GM23338 (cell line): ENCODE measurements at regions not wholly inside any gene's neighbourhood (a gene's known extent, or its start where the extent isn't known, plus 50 kb on each side); places are given as distances from the start of the nearest gene placed in this dataset.

Experiments
- ATAC-seq: fragments of 200-7000 bp; cut with Tn5 transposase; 3 replicates; pipeline ENCODE4 v1.9.1; 2020
- DNase-seq: peaks from one replicate; pipeline ENCODE4 v3.0.0-alpha.2; 2015; ENCODE audit warnings: low spot score
- H2AFZ ChIP-seq: fragments of 200-600 bp; sonication (generic); 2 replicates; pipeline ENCODE4 v1.8.0; 2016; ENCODE audit warnings: antibody characterized with exemption, mild to moderate bottlenecking, moderate library complexity
- H3F3A ChIP-seq: fragments of 200-600 bp; sonication (generic); replicated peaks from 2 replicates; pipeline ENCODE4 v1.8.0; 2017; ENCODE audit warnings: antibody characterized with exemption, mixed run types, low read depth
- H3K27ac ChIP-seq: fragments of 200-600 bp; sonication (generic); 2 replicates; pipeline ENCODE4 v1.6.1; 2016; ENCODE audit warnings: low read depth
- H3K27me3 ChIP-seq: fragments of 200-600 bp; sonication (generic); 2 replicates; pipeline ENCODE4 v1.8.0; 2016; ENCODE audit warnings: mild to moderate bottlenecking, mixed run types, moderate library complexity; ENCODE audit not compliant: insufficient read depth
- H3K36me3 ChIP-seq: fragments of 200-600 bp; sonication (generic); 2 replicates; pipeline ENCODE4 v1.8.0; 2016; ENCODE audit warnings: mild to moderate bottlenecking; ENCODE audit not compliant: insufficient read depth
- H3K4me1 ChIP-seq: fragments of 200-600 bp; sonication (generic); 2 replicates; pipeline ENCODE4 v1.8.0; 2016; ENCODE audit warnings: mild to moderate bottlenecking, moderate library complexity; ENCODE audit not compliant: insufficient read depth
- H3K4me2 ChIP-seq: fragments of 200-600 bp; sonication (generic); 2 replicates; pipeline ENCODE4 v1.7.1; 2017; ENCODE audit warnings: mixed run types
- H3K4me3 ChIP-seq: fragments of 200-600 bp; sonication (generic); 2 replicates; pipeline ENCODE4 v1.6.1; 2016; ENCODE audit warnings: mixed run types
- H3K79me2 ChIP-seq: fragments of 200-600 bp; sonication (generic); replicated peaks from 2 replicates; pipeline ENCODE4 v1.8.0; 2017; ENCODE audit warnings: mild to moderate bottlenecking; ENCODE audit not compliant: insufficient read depth
- H3K9me2 ChIP-seq: fragments of 200-600 bp; sonication (generic); 2 replicates; pipeline ENCODE4 v1.8.0; 2017; ENCODE audit not compliant: insufficient read depth
- H4K20me1 ChIP-seq: fragments of 200-600 bp; sonication (generic); replicated peaks from 2 replicates; pipeline ENCODE4 v1.8.0; 2017; ENCODE audit warnings: mild to moderate bottlenecking; ENCODE audit not compliant: insufficient read depth
- H3K27ac Mint-ChIP-seq: 2 replicates; pipeline ENCODE4 v1.8.0; 2020; ENCODE audit warnings: inconsistent platforms, mild to moderate bottlenecking, moderate library complexity, mixed read lengths
- H3K27me3 Mint-ChIP-seq: 3 replicates; pipeline ENCODE4 v1.8.0; 2022; ENCODE audit warnings: low read depth, mild to moderate bottlenecking, moderate library complexity, mixed read lengths, inconsistent platforms; ENCODE audit not compliant: insufficient read depth, poor library complexity
- H3K36me3 Mint-ChIP-seq: 3 replicates; pipeline ENCODE4 v1.8.0; 2021; ENCODE audit warnings: low read depth, mild to moderate bottlenecking, inconsistent platforms, moderate library complexity, mixed read lengths
- H3K4me1 Mint-ChIP-seq: 3 replicates; pipeline ENCODE4 v1.8.0; 2020; ENCODE audit warnings: mild to moderate bottlenecking, inconsistent platforms, mixed read lengths
- H3K4me3 Mint-ChIP-seq: 3 replicates; pipeline ENCODE4 v1.8.0; 2021; ENCODE audit warnings: moderate library complexity, mild to moderate bottlenecking, inconsistent platforms, mixed read lengths
- H3K9me3 Mint-ChIP-seq: 3 replicates; pipeline ENCODE4 v1.8.0; 2020; ENCODE audit warnings: moderate library complexity, mild to moderate bottlenecking, inconsistent platforms, mixed read lengths
- CREB1 ChIP-seq: fragments of 250-450 bp; sonication (Bioruptor Pico); IDR thresholded peaks from 2 replicates; pipeline ENCODE4 v1.5.0; 2020; ENCODE audit warnings: low read depth, mild to moderate bottlenecking, moderate library complexity
- EZH2 ChIP-seq: fragments of 200-600 bp; sonication (generic); IDR thresholded peaks from one replicate; pipeline ENCODE4 v1.8.0; 2017; ENCODE audit warnings: antibody characterized with exemption, mild to moderate bottlenecking, low read depth; ENCODE audit not compliant: unreplicated experiment
- EZH2phosphoT487 ChIP-seq: fragments of 200-600 bp; sonication (generic); IDR thresholded peaks from one replicate; pipeline ENCODE4 v1.8.1; 2018; ENCODE audit warnings: antibody characterized with exemption; ENCODE audit not compliant: unreplicated experiment
- JUNB ChIP-seq: IDR thresholded peaks from one replicate; pipeline ENCODE4 v1.6.1; 2016; ENCODE audit warnings: antibody characterized with exemption; ENCODE audit not compliant: unreplicated experiment
- NANOG ChIP-seq: IDR thresholded peaks from 2 replicates; pipeline ENCODE4 v1.6.1; 2016; ENCODE audit warnings: antibody characterized with exemption, borderline replicate concordance
- STAT1 ChIP-seq: IDR thresholded peaks from one replicate; pipeline ENCODE4 v1.6.1; 2016; ENCODE audit warnings: antibody characterized with exemption; ENCODE audit not compliant: unreplicated experiment
- ZNF114 ChIP-seq: fragments of 250-450 bp; sonication (Bioruptor Pico); IDR thresholded peaks from 2 replicates; pipeline ENCODE4 v1.5.0; 2020; ENCODE audit warnings: mild to moderate bottlenecking, moderate library complexity
- ZNF331 ChIP-seq: fragments of 250-450 bp; sonication (Bioruptor Pico); IDR thresholded peaks from 2 replicates; pipeline ENCODE4 v1.5.0; 2020; ENCODE audit warnings: low read depth, mild to moderate bottlenecking, moderate library complexity
- TF ChIP-seq, protein P1 (sequence below): IDR thresholded peaks from one replicate; pipeline ENCODE4 v1.6.1; 2018; ENCODE audit warnings: antibody characterized with exemption; ENCODE audit not compliant: unreplicated experiment
- TF ChIP-seq, protein P2 (sequence below): IDR thresholded peaks from 2 replicates; pipeline ENCODE4 v1.6.1; 2016; ENCODE audit warnings: antibody characterized with exemption
- TF ChIP-seq, protein P3 (sequence below), 2 experiments: fragments of 200-600 bp in 1 of 2; sonication (generic) in 1 of 2; conservative IDR thresholded peaks; 2 replicates each; pipeline versions ENCODE4 v1.5.1 to v1.6.1; 2016 to 2017; ENCODE audit warnings: antibody characterized with exemption in 2 of 2, low read depth in 2 of 2, mild to moderate bottlenecking in 2 of 2, moderate library complexity in 1 of 2
- TF ChIP-seq, protein P4 (sequence below): fragments of 250-450 bp; sonication (Bioruptor Pico); IDR thresholded peaks from 2 replicates; pipeline ENCODE4 v1.5.0; 2020; ENCODE audit warnings: mild to moderate bottlenecking, moderate library complexity

DNA sequence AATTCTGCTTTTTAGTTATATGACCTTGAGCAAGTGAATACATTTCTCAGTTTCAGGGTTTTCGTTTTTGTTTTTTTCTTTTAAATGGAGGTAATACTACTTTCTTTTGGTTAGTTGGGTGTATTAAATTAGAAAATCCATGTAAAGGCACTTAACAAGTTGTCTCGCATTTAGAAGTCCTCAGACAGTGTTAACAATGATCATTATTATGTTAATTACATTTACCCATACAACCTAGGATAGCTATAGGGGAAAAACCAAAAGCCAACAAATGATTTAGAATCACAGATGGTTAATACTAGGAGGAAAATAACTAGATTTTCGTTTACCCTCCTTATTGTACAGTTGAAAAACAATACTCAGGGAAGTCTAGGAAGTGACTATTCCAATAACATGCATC is 972.2 kb upstream of the WWC1 start:
- no peak for DNase-seq
- no peak overlapping the region for H3K27ac ChIP-seq
- no peak overlapping the region for H3K4me2 ChIP-seq
- peak; percentile 35; the same call in 2 of the 3 replicates for ATAC-seq
- H3K36me3 Mint-ChIP-seq: peaks cover 6% of the 10 kb centered on the region; the same call in 2 of the 3 replicates
- peaks cover 2% of the 10 kb centered on the region for H3K27me3 Mint-ChIP-seq
- H3K4me1 ChIP-seq: peaks cover 22% of the 10 kb centered on the region
- H3K36me3 ChIP-seq: no peaks in the 10 kb centered on the region
- no peaks in the 10 kb centered on the region for H3F3A ChIP-seq
- H3K4me1 Mint-ChIP-seq: peaks cover 23% of the 10 kb centered on the region
- 0 out of 3 replicates have a peak, but pooled peaks cover 3% of the 10 kb centered on the region for H3K9me3 Mint-ChIP-seq
- TF ChIP-seq ZNF114 (CRISPR knock-in tag) (no peak), EZH2phosphoT487 (no peak), JUNB (no peak), EZH2 (no peak), STAT1 (no peak), NANOG (no peak), CREB1 (CRISPR knock-in tag) (no peak), ZNF331 (CRISPR knock-in tag) (no peak)
- TF ChIP-seq, protein P1, sequence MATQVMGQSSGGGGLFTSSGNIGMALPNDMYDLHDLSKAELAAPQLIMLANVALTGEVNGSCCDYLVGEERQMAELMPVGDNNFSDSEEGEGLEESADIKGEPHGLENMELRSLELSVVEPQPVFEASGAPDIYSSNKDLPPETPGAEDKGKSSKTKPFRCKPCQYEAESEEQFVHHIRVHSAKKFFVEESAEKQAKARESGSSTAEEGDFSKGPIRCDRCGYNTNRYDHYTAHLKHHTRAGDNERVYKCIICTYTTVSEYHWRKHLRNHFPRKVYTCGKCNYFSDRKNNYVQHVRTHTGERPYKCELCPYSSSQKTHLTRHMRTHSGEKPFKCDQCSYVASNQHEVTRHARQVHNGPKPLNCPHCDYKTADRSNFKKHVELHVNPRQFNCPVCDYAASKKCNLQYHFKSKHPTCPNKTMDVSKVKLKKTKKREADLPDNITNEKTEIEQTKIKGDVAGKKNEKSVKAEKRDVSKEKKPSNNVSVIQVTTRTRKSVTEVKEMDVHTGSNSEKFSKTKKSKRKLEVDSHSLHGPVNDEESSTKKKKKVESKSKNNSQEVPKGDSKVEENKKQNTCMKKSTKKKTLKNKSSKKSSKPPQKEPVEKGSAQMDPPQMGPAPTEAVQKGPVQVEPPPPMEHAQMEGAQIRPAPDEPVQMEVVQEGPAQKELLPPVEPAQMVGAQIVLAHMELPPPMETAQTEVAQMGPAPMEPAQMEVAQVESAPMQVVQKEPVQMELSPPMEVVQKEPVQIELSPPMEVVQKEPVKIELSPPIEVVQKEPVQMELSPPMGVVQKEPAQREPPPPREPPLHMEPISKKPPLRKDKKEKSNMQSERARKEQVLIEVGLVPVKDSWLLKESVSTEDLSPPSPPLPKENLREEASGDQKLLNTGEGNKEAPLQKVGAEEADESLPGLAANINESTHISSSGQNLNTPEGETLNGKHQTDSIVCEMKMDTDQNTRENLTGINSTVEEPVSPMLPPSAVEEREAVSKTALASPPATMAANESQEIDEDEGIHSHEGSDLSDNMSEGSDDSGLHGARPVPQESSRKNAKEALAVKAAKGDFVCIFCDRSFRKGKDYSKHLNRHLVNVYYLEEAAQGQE: no peak
- TF ChIP-seq, protein P2, sequence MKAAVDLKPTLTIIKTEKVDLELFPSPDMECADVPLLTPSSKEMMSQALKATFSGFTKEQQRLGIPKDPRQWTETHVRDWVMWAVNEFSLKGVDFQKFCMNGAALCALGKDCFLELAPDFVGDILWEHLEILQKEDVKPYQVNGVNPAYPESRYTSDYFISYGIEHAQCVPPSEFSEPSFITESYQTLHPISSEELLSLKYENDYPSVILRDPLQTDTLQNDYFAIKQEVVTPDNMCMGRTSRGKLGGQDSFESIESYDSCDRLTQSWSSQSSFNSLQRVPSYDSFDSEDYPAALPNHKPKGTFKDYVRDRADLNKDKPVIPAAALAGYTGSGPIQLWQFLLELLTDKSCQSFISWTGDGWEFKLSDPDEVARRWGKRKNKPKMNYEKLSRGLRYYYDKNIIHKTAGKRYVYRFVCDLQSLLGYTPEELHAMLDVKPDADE: no peak
- TF ChIP-seq, protein P3, sequence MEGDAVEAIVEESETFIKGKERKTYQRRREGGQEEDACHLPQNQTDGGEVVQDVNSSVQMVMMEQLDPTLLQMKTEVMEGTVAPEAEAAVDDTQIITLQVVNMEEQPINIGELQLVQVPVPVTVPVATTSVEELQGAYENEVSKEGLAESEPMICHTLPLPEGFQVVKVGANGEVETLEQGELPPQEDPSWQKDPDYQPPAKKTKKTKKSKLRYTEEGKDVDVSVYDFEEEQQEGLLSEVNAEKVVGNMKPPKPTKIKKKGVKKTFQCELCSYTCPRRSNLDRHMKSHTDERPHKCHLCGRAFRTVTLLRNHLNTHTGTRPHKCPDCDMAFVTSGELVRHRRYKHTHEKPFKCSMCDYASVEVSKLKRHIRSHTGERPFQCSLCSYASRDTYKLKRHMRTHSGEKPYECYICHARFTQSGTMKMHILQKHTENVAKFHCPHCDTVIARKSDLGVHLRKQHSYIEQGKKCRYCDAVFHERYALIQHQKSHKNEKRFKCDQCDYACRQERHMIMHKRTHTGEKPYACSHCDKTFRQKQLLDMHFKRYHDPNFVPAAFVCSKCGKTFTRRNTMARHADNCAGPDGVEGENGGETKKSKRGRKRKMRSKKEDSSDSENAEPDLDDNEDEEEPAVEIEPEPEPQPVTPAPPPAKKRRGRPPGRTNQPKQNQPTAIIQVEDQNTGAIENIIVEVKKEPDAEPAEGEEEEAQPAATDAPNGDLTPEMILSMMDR (conservative IDR thresholded peaks at IDR 0.05; ENCODE audit: low read depth in 2 of 2): no peak
- TF ChIP-seq, protein P4, sequence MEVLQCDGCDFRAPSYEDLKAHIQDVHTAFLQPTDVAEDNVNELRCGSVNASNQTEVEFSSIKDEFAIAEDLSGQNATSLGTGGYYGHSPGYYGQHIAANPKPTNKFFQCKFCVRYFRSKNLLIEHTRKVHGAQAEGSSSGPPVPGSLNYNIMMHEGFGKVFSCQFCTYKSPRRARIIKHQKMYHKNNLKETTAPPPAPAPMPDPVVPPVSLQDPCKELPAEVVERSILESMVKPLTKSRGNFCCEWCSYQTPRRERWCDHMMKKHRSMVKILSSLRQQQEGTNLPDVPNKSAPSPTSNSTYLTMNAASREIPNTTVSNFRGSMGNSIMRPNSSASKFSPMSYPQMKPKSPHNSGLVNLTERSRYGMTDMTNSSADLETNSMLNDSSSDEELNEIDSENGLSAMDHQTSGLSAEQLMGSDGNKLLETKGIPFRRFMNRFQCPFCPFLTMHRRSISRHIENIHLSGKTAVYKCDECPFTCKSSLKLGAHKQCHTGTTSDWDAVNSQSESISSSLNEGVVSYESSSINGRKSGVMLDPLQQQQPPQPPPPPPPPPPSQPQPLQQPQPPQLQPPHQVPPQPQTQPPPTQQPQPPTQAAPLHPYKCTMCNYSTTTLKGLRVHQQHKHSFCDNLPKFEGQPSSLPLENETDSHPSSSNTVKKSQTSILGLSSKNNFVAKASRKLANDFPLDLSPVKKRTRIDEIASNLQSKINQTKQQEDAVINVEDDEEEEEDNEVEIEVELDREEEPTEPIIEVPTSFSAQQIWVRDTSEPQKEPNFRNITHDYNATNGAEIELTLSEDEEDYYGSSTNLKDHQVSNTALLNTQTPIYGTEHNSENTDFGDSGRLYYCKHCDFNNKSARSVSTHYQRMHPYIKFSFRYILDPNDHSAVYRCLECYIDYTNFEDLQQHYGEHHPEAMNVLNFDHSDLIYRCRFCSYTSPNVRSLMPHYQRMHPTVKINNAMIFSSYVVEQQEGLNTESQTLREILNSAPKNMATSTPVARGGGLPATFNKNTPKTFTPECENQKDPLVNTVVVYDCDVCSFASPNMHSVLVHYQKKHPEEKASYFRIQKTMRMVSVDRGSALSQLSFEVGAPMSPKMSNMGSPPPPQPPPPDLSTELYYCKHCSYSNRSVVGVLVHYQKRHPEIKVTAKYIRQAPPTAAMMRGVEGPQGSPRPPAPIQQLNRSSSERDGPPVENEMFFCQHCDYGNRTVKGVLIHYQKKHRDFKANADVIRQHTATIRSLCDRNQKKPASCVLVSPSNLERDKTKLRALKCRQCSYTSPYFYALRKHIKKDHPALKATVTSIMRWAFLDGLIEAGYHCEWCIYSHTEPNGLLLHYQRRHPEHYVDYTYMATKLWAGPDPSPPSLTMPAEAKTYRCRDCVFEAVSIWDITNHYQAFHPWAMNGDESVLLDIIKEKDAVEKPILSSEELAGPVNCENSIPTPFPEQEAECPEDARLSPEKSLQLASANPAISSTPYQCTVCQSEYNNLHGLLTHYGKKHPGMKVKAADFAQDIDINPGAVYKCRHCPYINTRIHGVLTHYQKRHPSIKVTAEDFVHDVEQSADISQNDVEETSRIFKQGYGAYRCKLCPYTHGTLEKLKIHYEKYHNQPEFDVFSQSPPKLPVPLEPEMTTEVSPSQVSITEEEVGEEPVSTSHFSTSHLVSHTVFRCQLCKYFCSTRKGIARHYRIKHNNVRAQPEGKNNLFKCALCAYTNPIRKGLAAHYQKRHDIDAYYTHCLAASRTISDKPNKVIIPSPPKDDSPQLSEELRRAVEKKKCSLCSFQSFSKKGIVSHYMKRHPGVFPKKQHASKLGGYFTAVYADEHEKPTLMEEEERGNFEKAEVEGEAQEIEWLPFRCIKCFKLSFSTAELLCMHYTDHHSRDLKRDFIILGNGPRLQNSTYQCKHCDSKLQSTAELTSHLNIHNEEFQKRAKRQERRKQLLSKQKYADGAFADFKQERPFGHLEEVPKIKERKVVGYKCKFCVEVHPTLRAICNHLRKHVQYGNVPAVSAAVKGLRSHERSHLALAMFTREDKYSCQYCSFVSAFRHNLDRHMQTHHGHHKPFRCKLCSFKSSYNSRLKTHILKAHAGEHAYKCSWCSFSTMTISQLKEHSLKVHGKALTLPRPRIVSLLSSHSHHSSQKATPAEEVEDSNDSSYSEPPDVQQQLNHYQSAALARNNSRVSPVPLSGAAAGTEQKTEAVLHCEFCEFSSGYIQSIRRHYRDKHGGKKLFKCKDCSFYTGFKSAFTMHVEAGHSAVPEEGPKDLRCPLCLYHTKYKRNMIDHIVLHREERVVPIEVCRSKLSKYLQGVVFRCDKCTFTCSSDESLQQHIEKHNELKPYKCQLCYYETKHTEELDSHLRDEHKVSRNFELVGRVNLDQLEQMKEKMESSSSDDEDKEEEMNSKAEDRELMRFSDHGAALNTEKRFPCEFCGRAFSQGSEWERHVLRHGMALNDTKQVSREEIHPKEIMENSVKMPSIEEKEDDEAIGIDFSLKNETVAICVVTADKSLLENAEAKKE: no peak
- 0 out of 2 replicates have a peak, but pooled peaks cover 7% of the 10 kb centered on the region for H3K9me2 ChIP-seq
- H4K20me1 ChIP-seq: no peaks in the 10 kb centered on the region
- H3K27ac Mint-ChIP-seq: no peak overlapping the region
- no peaks in the 10 kb centered on the region for H3K27me3 ChIP-seq
- H3K4me3 Mint-ChIP-seq: no peak overlapping the region
- H2AFZ ChIP-seq: no peak overlapping the region
- H3K79me2 ChIP-seq: no peaks in the 10 kb centered on the region
- no peak overlapping the region for H3K4me3 ChIP-seq
